GM13977 (cell line): ENCODE measurements at regions not wholly inside any gene's neighbourhood (a gene's known extent, or its start where the extent isn't known, plus 50 kb on each side); places are given as distances from the start of the nearest gene placed in this dataset.

Experiments
- DNase-seq: peaks from one replicate; pipeline ENCODE4 v3.0.0; 2012; ENCODE audit warnings: low spot score
- in situ Hi-C: fragments of 300-500 bp; cut with MboI; formaldehyde crosslinking; loops from one replicate; pipeline ENCODE4 v1.12.0; 2022; ENCODE audit warnings: low sequenced_read_pairs, low pct_unique_long_range_greater_than_20kb, mixed read lengths, inconsistent platforms; ENCODE audit not compliant: unreplicated experiment
- TF ChIP-seq, protein P1 (sequence below): IDR thresholded peaks from 2 replicates; pipeline ENCODE4 v1.5.1; 2012; ENCODE audit warnings: mild to moderate bottlenecking, control low read depth; ENCODE audit not compliant: insufficient read depth; ENCODE audit errors: extremely low read depth, missing control alignments

DNA sequence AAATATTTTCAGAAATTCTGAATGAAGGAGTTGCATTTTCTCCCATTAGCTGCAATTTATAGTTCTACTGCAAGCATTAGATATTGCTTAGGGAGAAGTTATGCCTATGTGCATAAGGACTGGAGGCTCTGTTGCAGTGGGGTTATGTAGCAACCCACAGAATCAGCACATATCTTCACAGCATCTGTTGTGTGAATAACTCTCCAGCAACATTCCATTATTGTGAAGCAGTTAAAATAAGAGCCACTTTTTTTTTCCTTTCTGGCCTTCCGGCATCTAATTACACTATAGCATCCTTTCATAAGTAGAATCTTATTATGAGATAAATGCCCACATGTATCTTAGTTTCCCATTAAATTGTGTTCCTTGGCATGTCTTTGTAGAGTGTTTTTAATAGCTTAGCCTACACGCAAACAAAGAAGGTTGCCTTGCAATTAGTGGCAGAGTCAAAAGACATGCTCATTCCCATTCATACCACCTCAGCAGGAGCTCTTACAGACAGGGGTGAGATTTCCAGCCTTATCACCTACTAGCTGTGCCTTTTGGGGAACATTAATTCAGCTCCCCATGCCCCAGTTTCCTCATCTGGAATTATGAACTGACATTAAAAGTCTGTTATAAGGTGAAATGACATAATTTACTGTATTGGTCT is 596.0 kb upstream of the GOT2 start:
- in situ Hi-C loops, result no loop called here
- TF ChIP-seq, protein P1, sequence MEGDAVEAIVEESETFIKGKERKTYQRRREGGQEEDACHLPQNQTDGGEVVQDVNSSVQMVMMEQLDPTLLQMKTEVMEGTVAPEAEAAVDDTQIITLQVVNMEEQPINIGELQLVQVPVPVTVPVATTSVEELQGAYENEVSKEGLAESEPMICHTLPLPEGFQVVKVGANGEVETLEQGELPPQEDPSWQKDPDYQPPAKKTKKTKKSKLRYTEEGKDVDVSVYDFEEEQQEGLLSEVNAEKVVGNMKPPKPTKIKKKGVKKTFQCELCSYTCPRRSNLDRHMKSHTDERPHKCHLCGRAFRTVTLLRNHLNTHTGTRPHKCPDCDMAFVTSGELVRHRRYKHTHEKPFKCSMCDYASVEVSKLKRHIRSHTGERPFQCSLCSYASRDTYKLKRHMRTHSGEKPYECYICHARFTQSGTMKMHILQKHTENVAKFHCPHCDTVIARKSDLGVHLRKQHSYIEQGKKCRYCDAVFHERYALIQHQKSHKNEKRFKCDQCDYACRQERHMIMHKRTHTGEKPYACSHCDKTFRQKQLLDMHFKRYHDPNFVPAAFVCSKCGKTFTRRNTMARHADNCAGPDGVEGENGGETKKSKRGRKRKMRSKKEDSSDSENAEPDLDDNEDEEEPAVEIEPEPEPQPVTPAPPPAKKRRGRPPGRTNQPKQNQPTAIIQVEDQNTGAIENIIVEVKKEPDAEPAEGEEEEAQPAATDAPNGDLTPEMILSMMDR, result no peak
- DNase-seq, result no peak

DNA sequence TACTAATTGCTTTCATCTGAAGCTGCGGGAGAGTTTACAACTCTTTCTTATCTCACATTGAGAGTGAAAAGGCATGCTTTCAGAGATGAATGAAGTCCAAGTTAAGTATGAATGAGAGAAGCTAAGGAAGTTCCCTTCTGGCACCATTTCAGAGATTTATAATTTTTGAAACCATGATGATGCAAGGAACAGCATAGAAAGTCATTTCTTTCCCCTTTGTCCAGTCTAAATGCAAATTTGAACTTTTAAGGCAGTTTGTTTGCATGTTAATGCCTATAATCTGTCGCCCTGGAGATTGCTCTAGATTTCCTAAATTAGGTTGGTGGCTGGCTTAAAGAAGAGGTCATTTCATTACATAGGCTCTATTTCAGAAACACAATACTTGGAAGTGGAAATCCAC is 594.8 kb upstream of the GOT2 start:
- no peak for DNase-seq
- TF ChIP-seq, protein P1, result no peak
- in situ Hi-C loops, result no loop called here

DNA sequence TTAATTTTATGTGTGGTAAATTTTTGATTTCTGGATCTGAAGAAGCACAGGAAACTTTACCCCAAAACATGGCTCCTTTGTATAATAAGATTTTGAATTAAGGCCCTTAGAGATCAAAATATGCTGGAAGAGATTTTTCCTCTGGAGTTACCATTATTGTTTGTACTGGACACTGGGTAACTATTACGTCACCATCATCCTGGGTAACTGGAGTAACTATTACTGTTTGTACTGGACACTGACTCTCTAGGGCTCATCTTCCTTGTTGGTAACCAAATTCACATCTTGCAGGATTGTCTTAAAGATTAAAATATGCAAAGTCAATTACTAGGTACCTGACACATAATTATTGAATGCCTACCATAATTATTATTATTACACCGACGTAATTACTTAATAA is 593.8 kb upstream of the GOT2 start:
- TF ChIP-seq, protein P1, result no peak
- in situ Hi-C loops, result no loop called here
- DNase-seq, result no peak

DNA sequence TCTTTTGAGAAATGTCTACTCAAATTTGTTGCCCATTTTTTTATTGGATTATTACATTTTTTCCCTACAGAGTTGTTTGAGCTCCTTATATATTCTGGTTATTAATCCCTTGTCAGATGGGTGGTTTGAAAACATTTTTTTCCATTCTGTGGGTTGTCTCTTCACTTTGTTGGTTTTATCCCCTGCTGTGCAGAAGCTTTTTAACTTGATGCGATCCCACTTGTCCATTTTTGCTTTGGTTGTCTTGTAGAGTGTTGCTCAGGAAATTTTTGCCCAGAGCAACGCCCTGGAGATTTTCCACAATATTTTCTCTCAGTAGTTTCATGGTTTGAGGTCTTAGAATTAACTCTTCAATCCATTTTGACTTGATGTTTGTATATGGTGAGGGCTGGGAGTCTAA is 592.8 kb upstream of the GOT2 start:
- no peak for DNase-seq
- TF ChIP-seq, protein P1, result no peak
- in situ Hi-C loops, result no loop called here

DNA sequence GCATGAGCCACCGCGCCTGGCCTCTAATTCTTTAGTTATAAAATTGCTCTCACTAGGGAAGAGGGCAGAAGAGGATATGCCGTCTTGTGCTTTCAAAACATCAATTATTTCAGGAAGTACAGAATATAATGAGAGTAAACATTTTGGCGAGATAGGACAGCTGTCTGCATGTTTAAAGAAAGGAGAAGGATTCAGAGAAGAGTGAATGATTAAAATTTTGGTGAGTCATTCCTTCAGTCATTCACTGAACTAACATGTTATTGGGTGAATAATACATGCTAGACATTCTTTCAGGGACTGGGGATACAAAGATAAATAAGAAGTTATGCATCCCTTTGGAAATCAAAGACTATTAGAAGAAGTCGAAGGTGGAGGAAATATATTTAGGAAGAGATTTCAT is 590.3 kb upstream of the GOT2 start:
- in situ Hi-C loops, result no loop called here
- DNase-seq, result no peak
- TF ChIP-seq, protein P1, result no peak

DNA sequence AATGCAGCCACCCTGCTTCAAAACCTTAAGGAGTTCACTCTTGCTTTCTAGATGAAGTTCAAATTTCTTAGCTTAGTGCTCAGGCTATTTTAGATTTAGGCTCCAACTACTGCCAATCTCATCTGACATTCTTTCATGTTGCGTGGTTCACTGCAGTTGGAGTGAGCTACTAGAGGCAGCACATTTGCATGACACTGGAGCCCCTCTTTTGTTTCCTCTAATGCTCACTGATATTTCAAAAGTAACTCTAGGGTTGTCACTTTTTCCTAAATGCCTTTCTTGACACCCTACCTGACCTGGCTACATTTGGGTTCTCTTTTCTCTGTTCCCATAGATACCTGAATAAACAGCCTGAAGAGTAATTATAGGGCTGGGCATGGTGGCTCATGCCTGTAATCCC is 586.5 kb upstream of the GOT2 start:
- in situ Hi-C loops, result no loop called here
- TF ChIP-seq, protein P1, result no peak
- DNase-seq, result no peak
